ENCODE measurements at regions not wholly inside any gene's neighbourhood (a gene's known extent, or its start where the extent isn't known, plus 50 kb on each side); places are given as distances from the start of the nearest gene placed in this dataset.

DNA sequence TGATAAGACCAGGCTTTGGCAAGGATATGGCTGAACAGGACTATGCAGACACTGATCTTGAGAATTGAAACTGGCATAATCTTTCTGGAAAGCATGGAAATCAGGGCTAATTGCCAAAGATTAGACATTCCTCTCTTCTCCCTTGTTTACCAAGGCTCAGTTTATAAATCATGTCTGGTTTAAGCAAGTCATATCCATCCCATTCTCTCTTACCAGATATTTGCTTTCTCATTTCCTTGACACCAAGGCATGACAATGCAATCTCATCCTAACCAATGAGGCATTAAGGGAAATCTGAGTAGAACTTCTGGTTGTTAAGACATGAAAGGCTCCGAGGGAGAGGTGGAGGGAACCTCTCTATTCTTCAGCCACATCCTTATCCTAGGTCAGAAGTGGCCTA lies 110.3 kb upstream of the CEP85L start:
- TF ChIP-seq ZNF274 (IDR thresholded peaks at IDR 0.05; ENCODE audit: low read depth, low read length), result no peak
- no peak overlapping the region for H3K4me3 ChIP-seq (ENCODE audit: low read length)

DNA sequence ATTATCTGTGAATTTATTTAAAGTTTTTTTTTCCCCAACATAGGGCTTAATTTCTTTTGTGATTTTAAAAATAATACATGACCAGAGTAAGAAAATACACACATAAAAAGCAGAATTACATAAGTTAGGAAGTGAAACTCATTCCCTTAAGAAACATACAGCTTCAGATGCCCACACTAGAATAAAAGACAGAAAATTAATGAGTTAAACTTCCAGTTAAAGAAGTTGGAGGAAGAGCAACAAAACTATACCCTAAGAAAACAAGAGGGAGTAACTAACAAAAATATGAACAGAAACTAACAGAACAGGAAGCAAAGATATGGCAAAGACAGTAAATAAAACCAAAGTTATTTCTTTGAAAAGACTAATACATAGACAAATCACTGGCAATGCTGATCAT lies 107.6 kb upstream of the CEP85L start:
- no peak for TF ChIP-seq ZNF274 (IDR thresholded peaks at IDR 0.05; ENCODE audit: low read depth, low read length)
- H3K4me3 ChIP-seq (ENCODE audit: low read length), result no peak overlapping the region

DNA sequence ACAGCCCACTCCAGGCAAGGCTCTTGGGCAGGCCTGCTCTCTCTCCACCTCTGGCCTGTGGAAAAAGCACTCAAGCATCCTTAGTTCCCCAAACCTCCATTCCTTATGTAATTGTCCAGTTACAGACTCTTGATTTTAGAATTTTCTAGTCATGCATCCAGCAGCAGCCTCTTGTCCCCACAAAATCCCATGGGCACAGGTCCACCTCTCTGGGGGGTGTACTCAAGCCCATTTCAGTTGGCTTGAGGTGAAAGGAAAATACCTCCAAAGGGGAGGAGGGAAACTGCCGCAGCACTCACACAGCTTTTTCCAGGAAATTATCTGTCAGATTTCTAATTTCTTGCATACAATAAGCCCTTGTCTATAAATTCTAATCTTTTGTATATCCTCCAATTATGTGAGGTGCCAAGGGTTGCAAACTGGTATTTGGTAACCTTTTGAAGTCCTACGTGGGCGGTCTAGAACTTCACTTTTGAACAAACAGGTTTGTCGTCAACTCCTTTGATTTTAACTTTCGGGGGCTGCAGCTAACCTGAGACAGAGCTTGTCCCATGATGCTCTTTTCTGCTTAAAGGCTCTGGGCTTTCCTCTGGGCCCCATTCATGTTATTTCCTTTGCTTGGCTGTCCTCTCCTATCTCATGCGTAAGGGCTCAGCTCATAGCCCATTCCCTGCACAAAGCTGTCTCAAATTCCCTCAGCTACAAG lies 104.7 kb upstream of the CEP85L start:
- TF ChIP-seq ZNF274 (IDR thresholded peaks at IDR 0.05; ENCODE audit: low read depth, low read length), result no peak
- H3K4me3 ChIP-seq (ENCODE audit: low read length), result no peak overlapping the region

DNA sequence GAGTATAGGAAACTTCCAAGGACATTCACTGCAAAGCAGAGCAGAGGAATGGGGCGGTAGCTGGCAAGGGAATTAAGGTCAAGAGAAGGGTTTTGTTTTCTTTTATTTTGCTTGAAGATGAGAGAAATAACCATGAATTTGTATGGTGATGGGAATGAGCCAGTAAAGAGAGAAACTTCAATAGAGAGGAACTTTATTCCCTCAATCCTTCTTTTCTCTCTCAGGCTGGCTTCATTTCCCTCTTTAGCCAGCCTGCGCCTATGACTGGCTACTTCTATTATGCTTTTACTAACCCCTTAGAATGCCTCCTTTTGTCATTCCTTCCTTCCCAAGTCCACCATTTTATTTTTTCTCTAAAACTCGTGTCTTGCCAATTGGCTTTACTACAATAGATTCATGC lies 101.4 kb upstream of the CEP85L start:
- TF ChIP-seq ZNF274 (IDR thresholded peaks at IDR 0.05; ENCODE audit: low read depth, low read length), result no peak
- H3K4me3 ChIP-seq (ENCODE audit: low read length), result no peak overlapping the region

DNA sequence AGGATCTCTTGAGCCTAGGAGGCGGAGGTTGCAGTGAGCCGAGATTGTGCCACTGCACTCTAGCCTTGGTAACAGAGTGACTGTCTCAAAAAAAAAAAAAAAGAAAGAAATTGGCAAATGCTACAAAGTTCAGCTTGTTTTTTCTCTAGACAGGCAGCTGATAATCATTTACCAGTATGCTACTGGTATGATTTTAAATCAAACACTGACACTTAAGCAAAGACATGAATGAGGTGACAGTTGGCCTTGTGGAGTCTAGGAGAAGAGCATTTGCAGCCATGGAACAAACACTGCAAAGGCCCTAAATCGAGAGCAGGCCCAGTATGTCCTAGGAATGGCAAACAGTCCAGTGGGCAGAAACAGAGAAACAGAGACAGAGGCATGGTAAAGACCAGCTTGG lies 99.7 kb upstream of the CEP85L start:
- TF ChIP-seq ZNF274 (IDR thresholded peaks at IDR 0.05; ENCODE audit: low read depth, low read length), result no peak
- H3K4me3 ChIP-seq (ENCODE audit: low read length), result no peak overlapping the region

DNA sequence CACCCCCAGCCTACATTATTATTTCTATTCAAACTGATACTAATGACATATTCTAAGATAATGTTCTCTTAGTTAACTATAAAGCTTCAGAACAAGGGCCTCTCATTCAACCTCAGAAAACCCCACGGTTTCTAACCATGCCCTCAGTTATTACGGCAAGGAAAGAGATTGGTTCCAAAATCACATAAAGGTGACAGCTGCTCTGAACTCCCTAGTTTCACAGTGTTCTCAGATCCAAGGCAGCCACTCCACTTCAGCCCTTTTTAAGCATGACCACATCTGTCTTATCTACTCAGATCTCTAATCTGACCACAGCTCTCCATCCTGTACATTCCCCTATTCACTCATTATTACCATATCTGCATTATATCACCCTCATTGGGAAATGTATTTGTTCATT lies 98.8 kb upstream of the CEP85L start:
- H3K4me3 ChIP-seq (ENCODE audit: low read length), result no peak overlapping the region
- no peak for TF ChIP-seq ZNF274 (IDR thresholded peaks at IDR 0.05; ENCODE audit: low read depth, low read length)

DNA sequence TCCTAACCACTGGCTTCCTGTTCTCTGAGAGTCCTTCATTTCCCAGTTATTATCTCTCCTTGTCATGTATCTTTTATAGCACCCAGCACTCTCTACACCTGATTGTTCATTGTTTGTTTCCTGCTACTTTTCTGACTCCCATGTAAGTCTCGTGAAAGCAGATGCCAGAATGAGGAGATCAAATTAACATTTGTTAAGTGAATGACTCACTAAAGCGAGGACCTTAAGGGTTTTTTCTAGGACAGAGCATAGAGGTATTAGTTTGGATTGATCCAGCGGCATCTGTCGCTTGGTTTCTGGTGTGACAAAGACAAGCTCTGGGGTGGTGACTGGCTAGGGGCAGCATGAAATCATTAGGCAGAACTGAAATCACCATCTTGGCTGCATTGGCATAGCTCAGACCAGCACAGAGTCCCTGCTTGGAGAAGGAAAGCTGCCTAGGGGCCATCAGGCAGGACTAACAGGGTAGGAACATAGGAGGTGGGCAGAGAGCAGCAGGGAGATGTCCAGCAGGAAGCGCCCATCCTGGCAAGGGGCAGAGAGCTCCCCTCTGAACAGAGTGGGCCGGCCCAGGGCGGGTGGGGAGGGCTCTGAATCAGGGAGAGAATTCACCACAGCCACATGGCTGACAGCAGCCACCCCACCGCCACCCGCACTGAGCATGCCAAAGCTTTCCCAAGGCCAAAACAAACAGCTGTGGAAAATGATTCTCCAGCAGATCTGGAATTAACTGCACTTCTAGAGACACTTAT lies 97.1 kb upstream of the CEP85L start:
- no peak for TF ChIP-seq ZNF274 (IDR thresholded peaks at IDR 0.05; ENCODE audit: low read depth, low read length)
- H3K4me3 ChIP-seq (ENCODE audit: low read length), result no peak overlapping the region

DNA sequence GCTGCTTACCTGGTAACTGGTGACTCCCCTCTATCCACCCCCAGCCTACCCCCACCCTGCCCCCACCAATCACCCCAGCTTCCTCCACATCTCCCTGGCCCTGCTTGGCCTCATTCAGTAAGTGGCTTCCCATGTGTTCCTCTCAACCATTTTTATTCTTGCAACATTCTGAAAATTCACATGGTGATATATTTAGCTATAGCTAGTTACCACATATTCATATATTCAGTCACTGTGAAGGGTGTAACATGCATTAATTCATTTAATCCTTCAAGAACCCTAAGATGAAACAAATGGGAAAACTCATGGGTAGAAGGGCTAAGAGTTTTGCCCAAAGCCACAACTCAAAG lies 95.4 kb upstream of the CEP85L start:
- H3K4me3 ChIP-seq (ENCODE audit: low read length), result no peak overlapping the region
- no peak for TF ChIP-seq ZNF274 (IDR thresholded peaks at IDR 0.05; ENCODE audit: low read depth, low read length)

DNA sequence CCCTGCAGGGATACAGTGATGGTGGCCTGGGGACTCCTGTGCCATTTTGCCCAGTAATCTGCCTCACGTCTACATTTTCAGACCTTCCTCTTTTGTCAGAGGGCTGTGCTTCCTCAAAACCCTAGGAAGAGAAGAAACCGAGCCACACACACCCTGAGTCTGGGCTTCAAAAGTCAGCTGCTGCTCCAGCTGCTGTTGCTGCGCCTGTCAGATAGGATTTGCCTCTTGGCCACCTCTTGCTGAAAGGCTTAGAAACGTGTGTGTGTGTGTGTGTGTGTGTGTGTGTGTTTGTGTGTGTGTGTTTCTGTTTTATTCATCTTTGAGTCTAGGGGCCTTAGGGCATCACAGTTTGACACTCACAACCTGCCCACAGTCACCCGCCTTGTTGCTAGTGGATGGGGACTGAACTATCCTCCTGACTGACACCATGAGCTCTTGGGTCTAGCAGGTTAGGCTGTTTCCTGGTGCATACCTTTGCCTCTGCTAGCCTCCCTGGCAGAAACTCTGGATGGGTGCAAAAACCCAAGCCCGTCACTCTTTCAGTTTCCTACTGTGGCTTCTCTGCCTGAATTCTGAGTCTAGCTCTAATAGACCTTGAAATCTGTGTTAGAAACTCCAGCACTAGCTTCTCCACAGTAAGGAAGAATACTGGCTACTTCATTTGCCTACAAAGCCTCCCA lies 94.9 kb upstream of the CEP85L start:
- H3K4me3 ChIP-seq (ENCODE audit: low read length), result no peak overlapping the region
- no peak for TF ChIP-seq ZNF274 (IDR thresholded peaks at IDR 0.05; ENCODE audit: low read depth, low read length)

DNA sequence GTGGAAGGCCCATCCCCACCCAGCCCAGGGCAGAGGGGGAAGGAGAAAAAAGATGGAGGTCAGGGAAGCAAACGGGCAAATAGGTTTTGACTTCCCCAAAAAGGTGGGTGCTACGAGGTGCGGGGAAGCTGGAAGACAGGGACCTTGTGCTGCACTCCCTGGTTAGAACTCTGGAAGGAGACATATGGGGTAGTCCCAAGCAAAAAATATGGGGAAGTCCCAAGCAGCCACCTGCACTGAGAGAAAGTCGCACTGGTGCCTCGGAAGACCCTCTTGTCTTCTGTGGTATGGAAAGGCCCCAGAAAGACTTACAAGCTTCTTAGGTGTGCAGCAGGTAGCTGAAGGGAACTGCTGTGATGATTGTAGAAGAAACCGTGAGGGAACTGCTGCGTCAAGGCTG lies 93.8 kb upstream of the CEP85L start:
- no peak for TF ChIP-seq ZNF274 (IDR thresholded peaks at IDR 0.05; ENCODE audit: low read depth, low read length)
- no peak overlapping the region for H3K4me3 ChIP-seq (ENCODE audit: low read length)

DNA sequence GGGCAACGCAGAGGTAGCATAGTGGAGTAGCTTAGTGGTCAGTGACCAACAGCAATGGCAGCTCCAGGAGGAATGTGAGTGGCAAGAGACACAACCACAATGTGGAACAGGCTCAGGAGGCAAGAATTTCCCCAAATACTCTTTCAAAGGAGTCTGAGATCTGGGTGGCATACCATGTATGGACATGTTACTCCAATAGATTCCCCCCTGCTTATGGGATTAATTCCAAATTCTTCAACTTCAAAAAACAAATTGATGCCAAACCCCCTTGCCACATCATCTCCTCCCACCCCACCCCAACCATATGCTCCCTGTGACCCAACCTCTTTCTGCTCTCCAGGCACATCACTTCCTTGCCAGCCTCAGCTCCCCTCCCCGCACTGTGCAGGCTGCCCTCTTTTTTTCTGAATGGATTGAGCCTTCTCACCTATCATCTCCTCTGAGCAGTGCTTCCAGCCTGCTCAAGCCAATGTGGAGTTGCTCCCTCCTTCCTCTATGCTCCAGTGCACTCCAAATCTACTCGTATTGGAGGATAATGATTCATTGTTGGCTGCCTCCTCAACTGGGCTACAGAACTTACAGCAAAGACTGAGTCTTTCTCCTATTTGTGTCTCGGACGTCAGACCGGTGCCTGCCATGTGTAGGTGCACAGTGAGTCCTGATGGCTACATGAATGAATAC lies 93.0 kb upstream of the CEP85L start:
- no peak overlapping the region for H3K4me3 ChIP-seq (ENCODE audit: low read length)
- no peak for TF ChIP-seq ZNF274 (IDR thresholded peaks at IDR 0.05; ENCODE audit: low read depth, low read length)

DNA sequence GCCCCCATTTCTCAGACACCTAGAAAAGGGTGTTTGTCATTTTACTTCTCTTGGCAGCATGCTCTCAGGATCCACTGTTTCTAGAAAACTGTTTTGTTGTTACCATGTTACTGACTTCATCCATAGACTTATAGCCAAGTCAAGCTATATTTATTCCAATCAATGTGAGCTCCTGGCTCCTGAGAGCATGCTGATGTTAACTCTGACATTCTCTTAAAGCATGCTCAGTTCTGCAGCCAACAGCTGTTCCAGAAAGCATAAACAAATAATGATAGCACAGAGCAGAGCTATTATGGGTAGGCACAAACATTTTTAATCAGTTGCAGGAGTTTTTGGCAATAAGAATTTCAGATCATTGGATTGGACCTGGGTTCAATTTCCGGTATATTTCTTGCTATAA lies 92.4 kb upstream of the CEP85L start:
- no peak overlapping the region for H3K4me3 ChIP-seq (ENCODE audit: low read length)
- no peak for TF ChIP-seq ZNF274 (IDR thresholded peaks at IDR 0.05; ENCODE audit: low read depth, low read length)

DNA sequence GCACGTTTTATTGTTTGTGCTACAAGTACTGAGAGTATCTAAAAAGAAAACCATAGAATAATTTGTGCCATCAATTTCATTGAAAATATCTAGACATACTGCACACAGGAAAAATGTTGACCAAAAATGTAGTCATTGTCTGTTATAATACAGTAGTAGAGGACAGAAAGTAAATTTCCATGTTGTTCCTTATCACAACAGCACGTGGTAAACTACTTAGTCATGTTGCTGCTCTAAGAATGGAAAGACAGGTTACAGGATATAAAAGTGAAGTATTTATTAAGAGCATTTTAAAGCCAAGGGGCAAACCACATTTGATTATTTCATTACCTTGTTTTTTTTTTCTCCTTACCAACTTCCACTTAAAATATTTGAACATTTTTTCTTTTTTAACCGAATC lies 89.0 kb upstream of the CEP85L start:
- no peak overlapping the region for H3K4me3 ChIP-seq (ENCODE audit: low read length)
- no peak for TF ChIP-seq ZNF274 (IDR thresholded peaks at IDR 0.05; ENCODE audit: low read depth, low read length)

DNA sequence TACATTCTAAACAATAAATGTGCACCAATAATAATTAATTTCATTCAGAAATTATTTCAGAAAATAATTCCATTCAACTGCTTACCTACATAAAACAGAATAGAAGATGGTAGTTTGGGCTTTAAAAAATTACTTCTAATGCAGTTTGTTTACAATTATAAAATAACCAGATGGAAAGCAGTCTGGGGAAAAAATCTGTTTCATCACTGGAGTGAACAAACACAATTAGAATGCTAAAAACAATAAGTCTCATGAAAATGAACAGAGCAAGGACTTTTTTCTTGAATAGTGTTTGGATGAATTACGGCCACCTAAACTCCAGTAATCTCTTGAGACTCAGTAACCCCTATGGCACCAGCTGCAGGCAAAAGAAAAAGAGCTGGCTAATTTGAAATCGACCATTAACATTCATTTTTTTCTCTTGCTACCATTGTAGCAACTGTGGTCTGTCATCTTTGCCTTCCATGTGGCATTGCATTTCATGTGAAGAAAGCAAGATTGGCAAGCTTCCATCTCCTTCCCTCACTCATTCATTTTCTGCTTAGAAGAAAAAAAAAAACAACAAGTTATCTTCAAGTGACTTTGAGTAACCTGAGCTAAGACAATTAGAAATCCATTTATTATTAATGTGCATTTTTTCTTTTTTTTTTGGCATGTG lies 88.4 kb upstream of the CEP85L start:
- no peak for TF ChIP-seq ZNF274 (IDR thresholded peaks at IDR 0.05; ENCODE audit: low read depth, low read length)
- H3K4me3 ChIP-seq (ENCODE audit: low read length), result no peak overlapping the region

All from GM08714 (cell line).